IPS-15b (cell line): ENCODE measurements at regions not wholly inside any gene's neighbourhood (a gene's known extent, or its start where the extent isn't known, plus 50 kb on each side); places are given as distances from the start of the nearest gene placed in this dataset.

Experiments used
- H3K27me3 ChIP-seq: one replicate; pipeline ENCODE4 v1.6.1; 2013; ENCODE audit warnings: low read length; ENCODE audit not compliant: control insufficient read depth, insufficient read depth
- H3K36me3 ChIP-seq: one replicate; pipeline ENCODE4 v1.6.1; 2013; ENCODE audit warnings: low read length; ENCODE audit not compliant: control insufficient read depth, insufficient read depth
- H3K4me1 ChIP-seq: one replicate; pipeline ENCODE4 v1.6.1; 2013; ENCODE audit warnings: mild to moderate bottlenecking, low read length; ENCODE audit not compliant: control insufficient read depth, insufficient read depth
- H3K4me3 ChIP-seq: one replicate; pipeline ENCODE4 v1.5.1; 2013; ENCODE audit warnings: low read depth, low read length
- H3K9ac ChIP-seq: one replicate; pipeline ENCODE4 v1.6.1; 2013; ENCODE audit warnings: low read depth, mild to moderate bottlenecking, low read length
- H3K9me3 ChIP-seq: one replicate; pipeline ENCODE4 v1.6.1; 2013; ENCODE audit warnings: mild to moderate bottlenecking, low read length; ENCODE audit not compliant: control insufficient read depth, insufficient read depth

GRCh38 chr21:38913120-38913892 is 107.6 kb downstream of the ETS2 start:
- no peak overlapping the region for H3K9ac ChIP-seq
- H3K27me3 ChIP-seq = peaks cover 15% of the 10 kb centered on the region
- H3K36me3 ChIP-seq = no peaks in the 10 kb centered on the region
- H3K4me1 ChIP-seq = peaks cover 5% of the 10 kb centered on the region
- H3K4me3 ChIP-seq = peak overlapping the region; percentile 59
- H3K9me3 ChIP-seq = no peaks in the 10 kb centered on the region

GRCh38 chr21:38912789-38913119 is 107.0 kb downstream of the ETS2 start:
- H3K9ac ChIP-seq = no peak overlapping the region

GRCh38 chr21:38912102-38912629 is 106.4 kb downstream of the ETS2 start:
- no peak overlapping the region for H3K9ac ChIP-seq
- H3K9me3 ChIP-seq = no peaks in the 10 kb centered on the region
- no peaks in the 10 kb centered on the region for H3K36me3 ChIP-seq
- peaks cover 5% of the 10 kb centered on the region for H3K4me1 ChIP-seq
- peaks cover 15% of the 10 kb centered on the region for H3K27me3 ChIP-seq
- H3K4me3 ChIP-seq = no peak overlapping the region

More at GRCh38 chr21:38912789-38913119, 107.0 kb downstream of the ETS2 start:
- H3K9me3 ChIP-seq = no peaks in the 10 kb centered on the region
- peaks cover 15% of the 10 kb centered on the region for H3K27me3 ChIP-seq
- H3K36me3 ChIP-seq = no peaks in the 10 kb centered on the region
- H3K4me1 ChIP-seq = peaks cover 5% of the 10 kb centered on the region
- H3K4me3 ChIP-seq = peak overlapping the region; percentile 59

DNA sequence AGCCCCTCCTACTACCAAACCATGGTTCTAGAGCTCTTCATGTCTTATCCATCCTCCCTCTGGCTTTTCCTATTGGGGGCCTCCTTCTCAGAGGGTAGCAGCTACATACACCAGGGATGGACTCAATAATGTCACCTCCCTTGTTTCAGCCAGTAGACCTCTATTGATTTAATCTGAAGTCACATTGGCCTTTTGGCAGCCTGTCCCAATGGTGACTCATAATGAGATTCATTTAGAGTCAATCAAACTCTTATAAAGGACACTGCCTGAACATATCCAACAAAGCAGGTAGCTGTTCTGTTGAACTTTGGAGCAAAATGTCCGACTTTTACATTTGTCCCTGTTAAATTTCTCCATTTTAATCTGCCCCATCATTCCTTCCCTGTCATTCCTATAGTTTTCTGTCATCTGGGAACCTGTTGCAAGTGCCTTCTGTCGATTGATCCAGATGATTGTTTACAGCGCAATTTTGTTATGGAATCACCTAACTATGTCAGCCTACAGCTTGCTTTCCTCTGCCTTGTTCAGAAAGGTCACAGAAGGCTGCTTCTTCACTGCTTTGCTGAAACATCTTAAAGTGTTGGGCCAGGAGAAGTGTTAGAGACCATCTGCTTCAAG is 105.9 kb downstream of the ETS2 start:
- H3K9ac ChIP-seq = no peak overlapping the region
- H3K4me1 ChIP-seq = peaks cover 5% of the 10 kb centered on the region
- no peaks in the 10 kb centered on the region for H3K9me3 ChIP-seq
- no peaks in the 10 kb centered on the region for H3K36me3 ChIP-seq
- H3K27me3 ChIP-seq = peaks cover 15% of the 10 kb centered on the region
- H3K4me3 ChIP-seq = no peak overlapping the region

DNA sequence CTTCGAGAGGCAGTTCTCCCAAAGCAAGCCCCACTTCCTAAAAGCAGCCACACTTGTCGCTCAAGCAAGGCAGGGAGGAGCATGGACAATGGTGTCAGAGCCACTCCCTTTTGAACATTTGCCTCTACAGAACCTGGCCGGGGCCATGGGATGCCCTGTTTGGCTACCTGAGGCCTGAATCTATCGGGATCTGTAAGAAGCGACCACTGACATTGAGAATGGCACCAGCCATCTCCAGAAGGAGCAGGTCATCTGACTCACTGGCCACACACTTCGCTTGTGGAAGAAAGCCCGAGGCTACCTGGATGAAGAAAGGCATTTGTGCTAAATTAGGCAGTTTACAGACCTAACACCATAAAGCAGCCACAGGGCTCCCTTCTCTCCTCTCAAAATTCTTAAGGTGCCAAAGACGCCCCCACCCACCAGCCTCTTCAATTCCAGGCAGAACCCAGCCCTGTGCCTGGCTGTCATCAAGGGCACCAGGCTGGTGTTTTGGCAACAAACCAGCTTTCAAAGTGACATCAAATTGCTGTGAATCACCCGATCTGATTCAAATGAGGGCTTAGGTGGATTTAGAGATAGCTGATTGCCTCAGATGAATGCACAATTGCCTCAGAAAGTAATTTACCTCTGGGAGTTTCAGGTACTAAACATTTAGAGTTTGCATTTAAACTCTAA is 104.8 kb downstream of the ETS2 start:
- no peak overlapping the region for H3K9ac ChIP-seq
- H3K27me3 ChIP-seq = peaks cover 15% of the 10 kb centered on the region
- no peak overlapping the region for H3K4me3 ChIP-seq
- H3K36me3 ChIP-seq = no peaks in the 10 kb centered on the region
- H3K4me1 ChIP-seq = peaks cover 5% of the 10 kb centered on the region
- H3K9me3 ChIP-seq = no peaks in the 10 kb centered on the region

DNA sequence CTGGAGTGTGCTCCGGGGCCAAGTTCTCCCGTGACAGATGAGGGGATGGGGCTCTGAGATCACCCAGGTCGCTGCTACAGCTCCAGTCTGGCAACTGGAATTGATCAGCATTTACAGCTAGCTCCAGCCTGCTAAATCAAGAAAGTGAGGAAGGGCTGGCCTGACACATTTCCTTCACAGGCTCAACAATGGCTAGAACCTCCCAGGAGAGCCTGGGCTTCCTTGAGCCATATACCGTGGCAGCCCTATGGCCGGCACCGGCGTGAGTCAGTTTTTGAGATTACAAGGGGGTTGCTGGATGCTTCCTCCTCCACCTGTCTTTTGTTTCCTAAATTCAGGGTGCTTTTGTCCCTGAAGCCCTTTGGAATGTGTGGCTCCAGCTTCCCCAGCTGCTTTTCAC is 104.2 kb downstream of the ETS2 start:
- peaks cover 5% of the 10 kb centered on the region for H3K4me1 ChIP-seq
- no peak overlapping the region for H3K4me3 ChIP-seq
- no peaks in the 10 kb centered on the region for H3K9me3 ChIP-seq
- H3K9ac ChIP-seq = no peak overlapping the region
- H3K36me3 ChIP-seq = no peaks in the 10 kb centered on the region
- H3K27me3 ChIP-seq = peaks cover 15% of the 10 kb centered on the region

- no peaks in the 10 kb centered on the region for H3K9me3 ChIP-seq
- peaks cover 15% of the 10 kb centered on the region for H3K27me3 ChIP-seq
- no peaks in the 10 kb centered on the region for H3K4me1 ChIP-seq
- no peak overlapping the region for H3K4me3 ChIP-seq
- no peak overlapping the region for H3K9ac ChIP-seq
- no peaks in the 10 kb centered on the region for H3K36me3 ChIP-seq
Measured at GRCh38 chr21:38909109-38909508, 103.4 kb downstream of the ETS2 start.

DNA sequence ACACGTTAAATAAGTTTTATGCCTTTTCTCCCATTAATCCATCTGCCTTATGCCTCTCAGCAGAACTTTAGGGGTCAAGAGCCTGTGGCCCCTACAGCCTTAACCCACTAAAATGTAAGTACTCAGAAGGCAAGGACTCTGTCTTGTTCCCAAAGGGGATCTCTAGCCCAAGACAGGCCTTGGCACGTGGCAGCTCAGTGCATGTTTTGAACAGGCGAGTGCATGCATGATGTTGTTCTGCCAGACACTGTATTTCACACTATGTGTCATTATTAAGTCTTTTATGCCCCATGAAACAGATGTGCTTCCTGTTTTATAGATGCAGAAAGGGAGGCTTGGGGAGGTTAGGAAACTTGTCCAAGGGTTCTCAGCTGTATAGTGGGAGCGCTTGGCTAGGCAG is 102.8 kb downstream of the ETS2 start:
- Histone ChIP-seq H3K4me1 (no peaks in the 10 kb centered on the region), H3K36me3 (no peaks in the 10 kb centered on the region), H3K27me3 (peaks cover 15% of the 10 kb centered on the region), H3K9me3 (no peaks in the 10 kb centered on the region), H3K4me3 (no peak overlapping the region), H3K9ac (no peak overlapping the region)

GRCh38 chr21:38905752-38906151 is 100.0 kb downstream of the ETS2 start:
- Histone ChIP-seq H3K27me3 (peaks cover 4% of the 10 kb centered on the region), H3K9me3 (no peaks in the 10 kb centered on the region), H3K4me3 (no peak overlapping the region), H3K4me1 (no peaks in the 10 kb centered on the region), H3K36me3 (no peaks in the 10 kb centered on the region), H3K9ac (no peak overlapping the region)

DNA sequence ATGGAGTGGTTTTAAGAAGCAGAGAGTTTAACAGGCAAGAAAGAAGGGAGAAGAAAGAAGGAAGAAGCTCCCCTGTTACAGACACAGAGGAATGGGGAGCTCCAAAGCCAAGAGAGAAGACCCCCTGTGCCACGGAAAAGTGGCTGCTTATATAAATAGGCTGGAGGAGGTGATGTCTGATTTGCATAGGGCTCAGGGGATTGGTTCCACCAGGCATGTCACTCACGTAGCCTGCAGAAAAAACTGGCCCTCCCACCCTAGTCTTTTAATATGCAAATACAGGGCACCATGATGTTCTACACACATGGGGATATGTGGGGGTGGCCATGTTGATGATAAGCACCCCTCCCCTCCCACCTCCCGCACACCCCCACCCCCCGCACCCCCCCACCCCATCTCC is 99.6 kb downstream of the ETS2 start:
- H3K9me3 ChIP-seq = no peaks in the 10 kb centered on the region
- peaks cover 4% of the 10 kb centered on the region for H3K27me3 ChIP-seq
- H3K4me1 ChIP-seq = no peaks in the 10 kb centered on the region
- H3K4me3 ChIP-seq = no peak overlapping the region
- H3K36me3 ChIP-seq = no peaks in the 10 kb centered on the region
- H3K9ac ChIP-seq = no peak overlapping the region

GRCh38 chr21:38903690-38904139 is 98.0 kb downstream of the ETS2 start:
- no peaks in the 10 kb centered on the region for H3K27me3 ChIP-seq
- no peak overlapping the region for H3K9ac ChIP-seq
- no peaks in the 10 kb centered on the region for H3K4me1 ChIP-seq
- H3K9me3 ChIP-seq = no peaks in the 10 kb centered on the region
- H3K4me3 ChIP-seq = no peak overlapping the region
- H3K36me3 ChIP-seq = no peaks in the 10 kb centered on the region
